ENCODE measurements at regions not wholly inside any gene's neighbourhood (a gene's known extent, or its start where the extent isn't known, plus 50 kb on each side); places are given as distances from the start of the nearest gene placed in this dataset.

GRCh38 chr1:50329332-50329932 is 93.8 kb downstream of the DMRTA2 start:
- Mint-ChIP-seq H3K36me3 (ENCODE audit: low read depth) (no peaks in the 10 kb centered on the region), H3K4me3 (no peak overlapping the region), H3K9me3 (no peaks in the 10 kb centered on the region), H3K4me1 (peaks cover 3% of the 10 kb centered on the region), H3K27me3 (peaks cover 25% of the 10 kb centered on the region), H3K27ac (no peak overlapping the region)
- DNase-seq (no peak), ATAC-seq (ENCODE audit: low read depth) (no peak)
- intact Hi-C loops (cut with micrococcal nuclease) = no loop called here
- CTCF ChIA-PET = no interaction called here
- POLR2A ChIA-PET = no interaction called here
- no peak for TF ChIP-seq CTCF (IDR thresholded peaks at IDR 0.05)

- no peak overlapping the region for H3K4me3 Mint-ChIP-seq
- ChIA-PET CTCF (no interaction called here), POLR2A (no interaction called here)
- H3K36me3 Mint-ChIP-seq (ENCODE audit: low read depth) = no peaks in the 10 kb centered on the region
- intact Hi-C loops (cut with micrococcal nuclease) = no loop called here
- H3K27me3 Mint-ChIP-seq = peaks cover 25% of the 10 kb centered on the region
- DNase-seq (no peak), ATAC-seq (ENCODE audit: low read depth) (no peak)
- H3K9me3 Mint-ChIP-seq = no peaks in the 10 kb centered on the region
- no peak overlapping the region for H3K27ac Mint-ChIP-seq
- no peaks in the 10 kb centered on the region for H3K4me1 Mint-ChIP-seq
- no peak for TF ChIP-seq CTCF (IDR thresholded peaks at IDR 0.05)
Observed at GRCh38 chr1:50328552-50328951, 94.7 kb downstream of the DMRTA2 start.

- H3K27ac Mint-ChIP-seq = no peak overlapping the region
- H3K36me3 Mint-ChIP-seq (ENCODE audit: low read depth) = no peaks in the 10 kb centered on the region
- ATAC-seq (ENCODE audit: low read depth) (no peak), DNase-seq (no peak)
- ChIA-PET CTCF (no interaction called here), POLR2A (no interaction called here)
- intact Hi-C loops (cut with micrococcal nuclease) = no loop called here
- H3K9me3 Mint-ChIP-seq = no peaks in the 10 kb centered on the region
- H3K4me3 Mint-ChIP-seq = no peak overlapping the region
- H3K27me3 Mint-ChIP-seq = peaks cover 12% of the 10 kb centered on the region
- H3K4me1 Mint-ChIP-seq = no peaks in the 10 kb centered on the region
- TF ChIP-seq CTCF (IDR thresholded peaks at IDR 0.05) = no peak
Observed at GRCh38 chr1:50326026-50326425, 97.2 kb downstream of the DMRTA2 start.

GRCh38 chr1:50322579-50322978 is 100.7 kb downstream of the DMRTA2 start:
- ATAC-seq (ENCODE audit: low read depth) = no peak
- peaks cover 11% of the 10 kb centered on the region for H3K27me3 Mint-ChIP-seq
- no peak for DNase-seq
- no peaks in the 10 kb centered on the region for H3K4me1 Mint-ChIP-seq
- ChIA-PET POLR2A (no interaction called here), CTCF (no interaction called here)
- no peak for TF ChIP-seq CTCF (IDR thresholded peaks at IDR 0.05)
- intact Hi-C loops (cut with micrococcal nuclease) = no loop called here
- no peak overlapping the region for H3K4me3 Mint-ChIP-seq
- no peak overlapping the region for H3K27ac Mint-ChIP-seq
- H3K9me3 Mint-ChIP-seq = no peaks in the 10 kb centered on the region
- no peaks in the 10 kb centered on the region for H3K36me3 Mint-ChIP-seq (ENCODE audit: low read depth)

GRCh38 chr1:50318428-50318827 is 104.8 kb downstream of the DMRTA2 start:
- CTCF ChIA-PET = no interaction called here
- no peak overlapping the region for H3K27ac Mint-ChIP-seq
- TF ChIP-seq CTCF (IDR thresholded peaks at IDR 0.05) = no peak

More at GRCh38 chr1:50318428-50318827, 104.8 kb downstream of the DMRTA2 start:
- Mint-ChIP-seq H3K9me3 (no peaks in the 10 kb centered on the region), H3K4me1 (no peaks in the 10 kb centered on the region), H3K36me3 (ENCODE audit: low read depth) (no peaks in the 10 kb centered on the region), H3K4me3 (no peak overlapping the region), H3K27me3 (peaks cover 3% of the 10 kb centered on the region)
- ATAC-seq (ENCODE audit: low read depth) (no peak), DNase-seq (no peak)
- POLR2A ChIA-PET = no interaction called here
- intact Hi-C loops (cut with micrococcal nuclease) = no loop called here
